Ammon's horn (tissue), 1 donor: ENCODE measurements at regions not wholly inside any gene's neighbourhood (a gene's known extent, or its start where the extent isn't known, plus 50 kb on each side); places are given as distances from the start of the nearest gene placed in this dataset.

Experiments used
- DNase-seq: peaks from one replicate; pipeline ENCODE4 v3.0.0-alpha.2; 2016; ENCODE audit warnings: low spot score

DNA sequence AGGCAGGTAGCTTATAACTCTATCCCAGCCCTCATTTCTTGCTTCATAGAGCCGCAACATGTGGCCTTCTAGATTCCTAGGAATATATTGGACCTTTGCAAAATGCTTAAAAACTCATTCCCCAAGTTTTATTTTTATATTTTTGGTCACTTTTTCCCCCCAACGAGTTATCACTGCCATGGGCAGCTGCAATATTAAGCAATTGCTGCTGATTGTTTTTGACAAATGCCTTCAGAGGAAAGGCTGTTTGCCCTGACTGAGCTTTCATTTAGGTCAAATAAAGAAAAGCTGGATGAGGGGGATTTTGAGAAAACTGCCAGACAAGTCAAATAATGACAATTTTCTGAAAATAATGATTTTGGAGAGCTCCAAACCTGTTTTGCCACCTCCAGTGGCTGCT is 976.9 kb upstream of the MBL2 start:
- DNase-seq: no peak

DNA sequence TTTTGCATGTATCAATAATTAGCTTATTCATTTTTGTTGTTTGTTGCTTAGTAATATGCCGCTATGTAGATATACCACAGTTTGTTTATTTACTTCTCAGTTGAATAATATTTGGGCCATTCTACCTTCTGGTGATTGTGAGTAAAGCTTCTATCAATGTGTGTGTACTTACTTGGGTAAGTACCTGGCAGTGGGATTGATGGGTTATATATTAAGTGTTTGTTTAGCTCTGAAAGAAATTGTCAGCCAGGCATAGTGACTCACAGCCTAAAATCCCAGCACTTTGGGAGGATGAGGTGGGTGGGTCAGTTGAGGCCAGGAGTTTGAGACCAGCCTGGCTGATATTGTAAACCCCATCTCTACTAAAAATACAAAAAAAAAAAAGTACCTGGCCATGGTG is 975.7 kb upstream of the MBL2 start:
- DNase-seq: no peak

DNA sequence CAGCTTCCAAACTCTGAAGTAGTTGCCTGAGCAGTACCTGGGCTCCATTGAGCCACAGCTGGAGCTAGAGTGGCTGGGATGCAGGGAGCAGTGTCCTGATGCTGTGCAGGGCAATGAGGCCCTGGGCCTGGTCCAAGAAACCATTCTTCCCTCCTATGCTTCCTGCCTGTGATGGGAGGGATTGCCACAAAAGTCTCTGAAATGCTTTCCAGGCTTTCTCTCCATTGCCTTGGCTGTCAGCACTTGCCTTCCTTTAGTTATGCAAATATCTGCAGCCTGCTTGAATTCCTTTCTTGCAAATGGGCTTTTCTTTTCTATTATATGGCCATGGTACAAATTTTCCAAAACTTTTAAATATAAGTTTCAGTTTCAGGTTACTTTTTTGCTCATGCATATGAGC is 972.2 kb upstream of the MBL2 start:
- no peak for DNase-seq

DNA sequence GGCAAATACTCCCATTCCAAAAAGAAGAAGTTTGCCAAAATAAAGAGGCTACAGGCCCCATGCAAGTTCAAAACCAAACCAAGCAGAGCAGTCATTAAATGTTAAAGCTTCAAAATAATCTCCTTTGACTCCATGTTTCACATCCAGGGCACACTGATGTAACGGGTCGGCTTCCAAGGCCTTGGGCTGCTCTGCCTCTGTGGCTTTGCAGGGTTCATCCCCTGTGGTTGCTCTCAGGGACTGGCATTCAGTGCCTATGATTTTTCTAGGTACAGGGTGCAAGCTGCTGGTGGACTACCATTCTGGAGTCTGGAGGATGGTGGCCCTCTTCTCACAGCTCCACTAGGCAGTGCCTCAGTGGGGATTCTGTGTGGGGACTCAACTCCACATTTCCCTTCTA is 971.6 kb upstream of the MBL2 start:
- no peak for DNase-seq

DNA sequence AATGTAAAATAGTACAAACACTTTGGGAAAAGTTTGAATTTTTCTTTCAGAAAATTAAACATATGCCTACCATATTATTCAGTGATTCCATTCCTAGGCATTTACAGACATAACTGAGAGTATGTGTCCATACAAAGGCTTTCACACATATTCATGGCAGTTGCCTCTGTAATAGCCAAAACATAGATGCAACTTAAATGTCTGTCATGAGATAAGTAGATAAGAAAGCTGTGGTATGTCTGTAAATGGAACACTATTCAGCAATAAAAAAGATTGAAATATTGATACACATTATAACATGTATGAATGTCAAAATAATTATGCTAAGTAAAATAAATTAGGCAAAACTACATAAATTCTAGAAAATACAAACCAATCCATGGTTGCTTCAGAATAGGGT is 964.5 kb upstream of the MBL2 start:
- DNase-seq: no peak

DNA sequence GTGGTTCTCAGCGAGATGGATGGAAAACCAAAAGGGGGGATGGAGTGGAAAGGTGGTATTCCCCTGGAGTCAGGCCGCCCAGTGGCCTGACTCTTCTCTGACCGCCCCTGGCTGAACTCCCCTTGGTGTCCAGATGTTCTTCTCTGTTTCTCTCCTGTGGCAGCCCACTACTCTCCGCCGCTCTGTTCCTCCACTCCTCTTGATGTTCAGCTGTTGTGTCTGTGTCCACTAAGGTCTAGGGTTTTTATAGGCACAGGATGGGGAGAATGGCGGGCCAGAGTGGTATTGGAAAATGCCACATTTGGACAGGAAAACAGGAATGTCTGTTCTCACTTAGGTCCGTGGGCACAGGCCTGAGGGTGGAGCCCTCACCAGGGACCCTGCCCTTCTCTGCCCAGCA is 954.3 kb upstream of the MBL2 start:
- DNase-seq: no peak

DNA sequence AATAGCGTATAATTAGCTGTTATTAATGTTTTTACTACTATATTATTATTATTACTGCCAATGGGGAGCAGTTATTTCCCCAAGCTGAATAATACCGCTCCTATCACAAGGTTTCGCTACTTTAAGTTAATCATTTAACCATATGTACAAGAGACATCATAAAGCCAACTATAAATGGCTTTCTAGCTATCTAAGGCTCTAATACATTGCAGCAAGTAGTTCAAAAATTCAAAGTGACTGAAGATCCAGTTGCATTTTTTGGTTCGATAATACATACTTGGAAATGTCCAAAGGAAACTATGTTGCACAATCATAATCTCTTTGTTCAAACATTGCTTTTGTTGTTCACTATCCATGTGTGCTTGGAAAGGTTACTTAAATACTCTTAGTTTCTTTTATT is 952.0 kb upstream of the MBL2 start:
- no peak for DNase-seq

DNA sequence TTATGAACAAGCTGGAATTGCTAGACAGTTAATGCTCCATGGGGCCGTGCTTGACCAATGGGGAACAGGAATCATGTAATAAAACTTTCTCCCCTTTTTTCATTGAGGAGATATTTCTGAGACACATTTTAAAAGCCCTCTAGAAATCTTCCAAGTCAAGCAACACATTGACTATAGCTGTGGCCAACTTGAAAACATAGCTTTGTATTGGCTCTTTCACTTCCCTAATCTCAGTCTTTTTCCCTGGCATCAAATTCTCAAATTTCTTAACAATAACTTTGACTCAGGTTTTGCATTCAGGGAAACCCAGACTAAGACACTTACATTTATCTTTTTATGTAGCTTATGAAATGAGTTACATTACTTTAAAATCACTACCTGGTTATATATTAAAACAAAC is 947.1 kb upstream of the MBL2 start:
- no peak for DNase-seq

DNA sequence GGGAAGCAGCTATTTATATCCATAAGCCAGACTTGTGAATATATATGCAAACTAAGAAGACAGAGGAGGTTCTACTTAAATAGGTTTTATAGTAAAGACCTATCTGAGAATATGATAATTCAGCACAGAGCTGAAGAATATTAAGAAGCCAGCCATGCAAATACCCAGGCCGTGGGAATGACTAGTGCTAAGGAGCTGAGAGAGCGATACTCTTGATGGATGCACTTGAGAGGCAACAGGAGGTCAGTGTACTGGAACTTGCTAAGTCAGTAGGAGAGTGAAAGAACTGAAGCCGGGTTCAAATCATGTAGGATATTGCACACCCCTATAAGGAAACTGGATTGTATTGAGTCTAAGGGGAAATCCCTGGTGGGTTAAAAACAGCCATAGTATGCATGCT is 943.6 kb upstream of the MBL2 start:
- DNase-seq: no peak

DNA sequence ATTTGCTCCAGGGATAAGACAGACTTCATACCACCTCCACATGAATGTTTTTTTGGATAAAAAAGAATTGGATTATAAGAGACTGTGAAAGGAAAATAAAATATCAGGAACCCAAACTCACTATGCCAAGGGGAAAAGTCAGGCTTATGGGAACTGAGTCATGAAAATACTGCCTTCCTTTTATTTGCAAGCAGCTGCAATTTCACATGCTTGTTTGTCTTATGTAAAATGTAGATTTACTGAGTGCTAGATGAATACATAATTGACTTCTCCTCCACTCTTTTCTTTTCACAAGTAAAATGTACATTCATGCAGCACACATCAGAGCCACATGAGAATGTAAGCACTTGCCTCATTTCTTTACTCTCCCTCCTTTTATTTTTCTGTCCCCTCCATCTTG is 940.8 kb upstream of the MBL2 start:
- no peak for DNase-seq

DNA sequence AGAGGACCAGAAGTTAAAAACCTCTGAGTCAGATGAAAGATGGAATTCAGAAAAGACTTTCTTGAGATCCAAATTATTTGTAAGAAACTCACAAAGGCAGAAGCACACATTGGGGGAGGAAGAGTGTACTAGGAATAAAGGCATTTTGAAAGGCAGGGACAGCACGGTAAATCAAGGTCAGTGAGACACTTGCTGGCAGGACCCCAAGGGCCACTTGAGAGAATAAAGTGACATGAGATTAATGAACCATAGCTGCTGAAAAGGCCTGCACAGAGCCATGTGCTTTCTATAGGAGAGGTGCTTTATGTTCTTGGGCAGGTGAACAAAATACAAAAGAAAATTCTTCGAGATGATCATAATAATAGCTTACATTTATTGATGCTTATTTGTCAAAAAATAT is 929.9 kb upstream of the MBL2 start:
- DNase-seq: no peak

DNA sequence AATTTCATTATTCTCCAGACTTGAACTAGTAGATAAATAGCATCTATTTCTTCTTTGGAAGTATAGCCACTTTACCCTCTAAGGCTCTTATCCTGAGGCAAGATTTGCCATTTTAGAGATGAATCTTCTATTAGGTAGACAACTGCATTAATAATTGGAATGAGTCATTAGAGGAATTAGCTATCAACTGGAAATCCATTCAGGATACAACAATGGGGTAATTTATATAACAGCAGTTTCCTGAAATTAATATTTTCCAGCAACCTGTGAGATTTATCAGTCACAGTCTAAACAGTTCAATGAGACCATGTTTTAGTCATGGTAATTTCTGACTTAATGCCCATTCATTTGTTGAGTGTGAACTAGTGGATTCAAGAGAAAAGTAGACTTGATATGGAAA is 928.6 kb upstream of the MBL2 start:
- DNase-seq: no peak

DNA sequence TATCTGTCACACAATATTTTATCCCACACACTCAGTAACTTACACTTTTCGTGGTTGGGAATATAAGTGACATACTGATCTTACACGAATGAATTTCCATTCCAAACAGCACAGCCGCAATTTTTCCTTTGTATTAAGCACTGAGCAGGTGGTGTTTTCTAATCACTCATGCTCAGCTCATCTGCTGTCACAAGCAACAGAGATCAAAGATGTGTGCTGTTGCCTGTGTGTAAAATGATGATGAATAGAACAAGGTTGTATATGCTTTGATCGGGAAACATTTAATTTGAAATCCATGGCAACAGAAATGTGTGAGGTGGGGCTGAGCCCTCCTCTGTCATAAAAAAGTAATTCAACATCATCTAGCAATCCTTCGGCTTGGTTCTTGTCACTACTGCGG is 927.7 kb upstream of the MBL2 start:
- DNase-seq: peak; percentile 11

DNA sequence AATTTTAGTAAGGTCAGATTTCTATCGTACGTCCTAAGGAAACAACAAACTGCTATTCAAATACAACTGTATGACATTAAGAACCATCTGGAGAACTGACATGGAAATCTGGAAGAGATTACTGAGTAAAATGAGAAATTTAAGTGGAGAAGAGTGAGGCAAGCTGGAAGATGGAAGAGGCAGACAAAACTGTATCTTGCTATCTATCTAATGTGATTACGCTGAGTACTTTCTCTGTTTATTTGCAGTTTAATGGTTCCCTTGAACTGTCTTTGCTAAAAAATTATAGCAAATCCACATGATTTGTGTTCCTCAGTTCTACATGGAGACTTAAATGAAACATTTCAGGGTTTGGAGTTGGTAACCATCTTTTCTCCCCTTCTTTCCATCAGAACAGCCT is 927.1 kb upstream of the MBL2 start:
- no peak for DNase-seq

DNA sequence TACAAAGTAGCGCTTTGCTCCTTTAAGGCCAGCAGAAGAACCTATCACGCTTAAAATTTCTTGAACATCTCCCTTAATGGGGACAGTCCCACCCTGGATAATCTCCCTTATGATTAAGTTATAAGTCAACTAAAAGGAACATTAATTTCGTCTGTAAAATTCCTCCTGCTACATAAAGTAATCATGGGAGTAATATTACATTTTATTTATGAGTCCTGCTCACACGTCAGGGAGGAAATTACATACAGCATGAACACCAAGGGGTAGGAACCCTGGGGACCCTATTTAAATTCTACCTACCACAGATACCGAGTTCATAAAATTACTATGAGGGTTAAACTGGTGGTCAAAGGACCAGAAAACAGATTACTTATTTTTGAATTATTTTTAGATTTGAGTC is 926.6 kb upstream of the MBL2 start:
- no peak for DNase-seq

DNA sequence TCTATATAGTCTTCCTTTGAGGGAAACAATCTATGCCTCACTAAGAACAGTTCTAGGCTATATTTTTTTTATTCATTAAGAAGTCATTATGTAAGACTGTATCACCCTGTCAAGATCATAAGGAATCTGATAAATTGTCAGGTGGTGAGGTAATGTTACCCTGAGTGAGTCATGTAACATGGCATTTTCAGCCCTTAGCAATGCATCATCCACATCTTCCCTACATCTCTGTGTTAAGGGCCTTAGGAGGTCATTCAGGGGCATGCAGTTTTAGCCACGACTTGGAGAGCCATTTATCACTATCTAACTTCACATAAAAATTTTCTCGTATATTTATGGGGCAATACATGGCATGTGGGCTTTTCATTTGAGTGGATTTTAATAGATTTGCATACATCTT is 924.5 kb upstream of the MBL2 start:
- no peak for DNase-seq

DNA sequence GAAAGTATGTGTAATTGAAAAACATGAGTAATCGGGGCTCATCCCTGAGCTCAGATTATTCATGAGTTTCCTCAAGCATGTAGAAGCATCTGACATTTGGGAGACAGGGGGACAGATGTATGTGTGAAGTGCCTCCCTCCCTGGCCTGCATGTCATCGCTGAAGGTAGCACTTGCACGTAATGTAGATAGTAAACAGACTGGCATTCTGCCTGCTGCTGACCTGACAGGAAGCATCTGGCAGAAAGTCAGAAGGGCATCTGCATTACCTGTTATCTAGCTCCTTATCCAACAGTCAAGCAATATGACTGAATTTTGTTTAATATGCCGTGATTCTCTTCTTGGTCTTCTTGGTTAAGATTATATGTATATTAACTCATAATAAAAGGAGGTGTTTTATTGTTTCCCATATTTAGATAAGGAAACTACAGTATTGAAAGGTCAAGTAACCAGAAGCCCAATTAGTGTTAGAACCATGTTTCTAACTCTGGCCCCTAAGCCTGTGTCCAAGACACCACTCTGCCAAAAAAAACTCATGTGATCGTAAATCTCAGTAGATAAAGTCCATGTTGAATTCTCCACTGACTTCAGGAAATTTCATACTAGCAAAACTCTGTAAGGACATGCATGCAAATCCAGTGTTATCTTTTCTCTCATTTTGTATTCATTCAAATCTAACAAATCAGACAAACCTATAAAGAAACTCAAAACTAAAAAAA is 918.1 kb upstream of the MBL2 start:
- DNase-seq: no peak

DNA sequence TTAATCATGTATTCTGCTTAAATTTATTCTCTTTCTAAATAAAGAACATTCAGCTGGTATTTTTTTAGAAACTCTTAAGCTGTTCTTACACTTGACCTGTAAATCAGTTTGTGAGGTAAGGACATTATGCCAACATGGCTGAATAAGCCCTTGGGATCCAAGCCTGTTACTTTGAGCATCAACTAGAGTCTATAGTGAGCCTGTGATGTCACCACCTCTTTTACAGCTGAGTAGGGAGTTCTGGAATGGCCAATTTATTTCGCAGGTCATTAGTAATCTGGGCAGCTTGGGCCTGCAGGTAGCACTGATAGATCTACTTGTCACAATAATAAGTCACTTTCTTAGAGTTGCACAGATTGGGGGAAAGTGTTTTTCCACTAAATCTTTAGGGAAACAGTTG is 915.2 kb upstream of the MBL2 start:
- no peak for DNase-seq

DNA sequence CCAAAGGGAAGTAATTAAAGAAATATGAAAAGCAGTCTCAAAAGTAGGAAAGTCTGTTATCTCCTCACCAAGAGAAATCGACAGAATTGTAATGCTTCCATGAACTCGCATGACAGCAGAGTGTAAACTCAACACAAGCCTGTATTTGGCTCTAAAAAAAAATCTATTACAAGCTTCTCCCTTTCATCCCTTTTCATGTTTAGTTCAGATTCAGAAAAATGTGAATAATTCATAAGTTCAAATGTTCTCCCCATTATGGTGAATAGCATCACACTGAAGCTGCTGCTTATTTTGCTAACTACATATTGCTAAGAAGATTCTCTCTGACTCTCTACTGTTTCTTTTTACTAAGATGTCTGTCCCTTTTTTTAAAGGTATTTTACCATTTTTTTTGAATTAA is 910.3 kb upstream of the MBL2 start:
- DNase-seq: no peak

DNA sequence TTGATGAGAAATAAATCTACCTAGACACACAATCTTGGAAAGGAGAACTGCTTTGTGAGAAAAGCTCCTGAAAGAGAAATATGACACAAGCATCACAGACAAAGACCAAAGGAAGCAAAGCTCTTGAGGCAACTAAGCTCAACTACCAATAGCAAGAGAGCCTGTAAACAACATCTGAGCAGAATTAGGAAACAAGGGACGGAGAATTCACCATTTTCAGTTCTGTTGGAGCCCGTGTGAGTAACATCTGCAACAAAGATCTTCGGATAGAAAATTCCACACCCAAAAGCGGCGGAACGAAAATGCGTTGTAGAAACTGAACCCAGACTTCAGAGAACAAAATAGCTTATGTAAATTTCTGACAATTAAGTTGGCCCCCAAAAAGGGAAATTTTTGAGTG is 909.9 kb upstream of the MBL2 start:
- DNase-seq: no peak

DNA sequence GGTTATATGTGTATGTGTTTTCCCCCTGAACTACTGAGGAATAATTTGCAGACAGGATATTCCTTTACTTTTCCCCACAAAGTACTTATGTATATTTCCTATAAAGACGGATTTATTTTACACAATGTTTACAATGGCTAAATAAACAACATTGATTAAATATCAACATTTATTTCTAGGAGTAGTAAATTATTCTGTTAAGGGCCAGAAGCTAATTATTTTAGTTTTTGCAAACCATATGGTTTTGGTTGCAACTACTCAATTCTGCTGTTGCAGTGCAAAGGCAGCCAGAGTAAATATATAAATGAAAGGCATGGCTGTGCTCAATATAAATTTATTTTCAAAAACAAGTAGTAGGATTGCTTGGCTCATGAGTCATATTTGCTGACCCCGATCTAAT is 907.1 kb upstream of the MBL2 start:
- DNase-seq: no peak

DNA sequence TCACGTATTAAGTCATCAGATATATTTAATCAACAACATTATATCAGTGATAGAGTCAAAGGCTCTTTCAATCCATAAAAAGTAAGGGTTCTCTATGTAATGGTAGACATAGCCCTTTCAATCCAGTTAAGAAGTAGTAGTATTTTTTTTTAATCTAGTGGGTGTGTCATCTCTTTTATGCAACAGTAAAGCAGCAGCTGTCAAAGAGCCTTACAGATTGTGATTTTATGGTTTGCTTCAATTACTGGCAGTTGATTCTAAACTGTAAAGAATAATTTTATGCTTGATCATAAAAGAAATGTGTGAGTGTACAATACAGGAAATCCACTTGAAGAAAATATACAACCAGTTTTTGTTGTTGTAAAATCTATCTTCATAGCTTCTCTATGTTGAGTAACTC is 902.6 kb upstream of the MBL2 start:
- no peak for DNase-seq

DNA sequence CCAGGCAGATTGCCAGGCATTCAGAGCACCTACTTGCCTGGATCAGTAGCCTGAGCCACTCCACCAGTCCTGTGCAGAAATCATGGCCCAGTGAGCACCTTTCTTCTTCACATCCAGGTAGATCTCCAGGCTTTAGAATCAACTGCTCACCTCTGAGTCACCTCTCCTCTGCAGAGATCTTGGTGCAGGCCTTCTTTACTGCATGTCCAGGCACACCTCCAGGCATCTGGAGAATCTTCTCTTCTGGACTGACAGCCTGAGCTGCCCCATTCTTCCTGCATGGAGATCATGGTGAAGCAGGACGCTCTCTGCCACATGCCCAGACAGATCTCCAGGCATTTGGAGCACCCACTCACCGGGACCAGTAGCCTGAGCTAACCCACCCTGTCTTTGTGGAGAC is 894.5 kb upstream of the MBL2 start:
- DNase-seq: no peak

DNA sequence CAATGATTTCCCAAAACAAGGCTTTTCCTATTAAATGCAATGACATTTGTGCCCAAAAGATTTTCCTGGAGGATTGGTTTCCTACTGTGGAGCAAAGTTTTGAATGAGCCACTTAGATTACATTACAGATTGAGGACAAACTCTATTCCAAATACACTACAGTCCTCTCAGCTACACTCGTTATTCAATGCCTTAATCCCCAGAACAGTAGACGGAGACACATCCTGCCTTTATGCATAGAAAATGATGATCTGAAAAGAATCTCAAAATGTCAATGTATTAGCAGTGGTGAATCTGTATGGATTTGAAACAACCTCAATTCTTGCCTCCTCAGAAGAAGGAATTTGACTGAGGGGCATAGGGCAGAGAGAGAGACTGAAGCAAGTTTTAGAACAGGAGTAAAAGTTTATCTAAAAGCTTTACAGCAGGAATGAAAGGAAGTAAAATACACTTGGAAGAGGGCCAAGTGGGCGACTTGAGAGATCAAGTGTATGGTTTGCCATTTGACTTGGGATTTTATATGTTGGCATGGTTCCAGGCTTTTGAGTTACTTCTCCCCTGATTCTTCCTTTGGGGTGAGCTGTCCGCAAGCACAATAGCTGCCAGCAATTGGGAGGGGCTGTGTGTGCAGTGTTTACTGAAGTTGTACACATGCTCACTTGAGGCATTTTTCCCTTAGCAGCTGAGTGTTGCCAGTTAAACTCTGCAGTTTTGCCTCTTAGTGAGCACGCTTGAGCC is 891.9 kb upstream of the MBL2 start:
- DNase-seq: peak; percentile 4
